Endothelial cell (in vitro differentiated cells): ENCODE measurements at regions not wholly inside any gene's neighbourhood (a gene's known extent, or its start where the extent isn't known, plus 50 kb on each side); places are given as distances from the start of the nearest gene placed in this dataset.

ENCODE experiments used
- DNase-seq: peaks from one replicate; pipeline ENCODE4 v3.0.0; 2021; ENCODE audit warnings: low spot score
- H3K27ac Mint-ChIP-seq: one replicate; pipeline ENCODE4 v1.8.0; 2021; ENCODE audit warnings: mixed read lengths, inconsistent platforms; ENCODE audit not compliant: unreplicated experiment
- H3K27me3 Mint-ChIP-seq: one replicate; pipeline ENCODE4 v1.8.0; 2021; ENCODE audit warnings: mild to moderate bottlenecking, moderate library complexity, mixed read lengths, inconsistent platforms; ENCODE audit not compliant: unreplicated experiment
- H3K36me3 Mint-ChIP-seq: one replicate; pipeline ENCODE4 v1.8.0; 2021; ENCODE audit warnings: mild to moderate bottlenecking, low read depth, mixed read lengths, inconsistent platforms; ENCODE audit not compliant: unreplicated experiment
- H3K4me1 Mint-ChIP-seq: one replicate; pipeline ENCODE4 v1.8.0; 2021; ENCODE audit warnings: mild to moderate bottlenecking, mixed read lengths, inconsistent platforms; ENCODE audit not compliant: unreplicated experiment
- H3K4me3 Mint-ChIP-seq: one replicate; pipeline ENCODE4 v1.8.0; 2021; ENCODE audit warnings: mild to moderate bottlenecking, mixed read lengths, inconsistent platforms; ENCODE audit not compliant: unreplicated experiment
- H3K9me3 Mint-ChIP-seq: one replicate; pipeline ENCODE4 v1.8.0; 2021; ENCODE audit warnings: mixed read lengths, inconsistent platforms; ENCODE audit not compliant: unreplicated experiment
- CTCF ChIP-seq: fragments of 200-600 bp; sonication (generic); IDR thresholded peaks from one replicate; pipeline ENCODE4 v1.5.0; 2021; ENCODE audit warnings: antibody characterized with exemption; ENCODE audit not compliant: unreplicated experiment

GRCh38 chr4:151811403-151811802 lies 50.6 kb upstream of the GATB start:
- no peak overlapping the region for H3K27ac Mint-ChIP-seq

More at GRCh38 chr4:151811403-151811802, 50.6 kb upstream of the GATB start:
- Mint-ChIP-seq H3K4me3 (no peak overlapping the region), H3K4me1 (no peaks in the 10 kb centered on the region), H3K36me3 (no peaks in the 10 kb centered on the region), H3K9me3 (no peaks in the 10 kb centered on the region), H3K27me3 (peaks cover 6% of the 10 kb centered on the region)
- no peak for DNase-seq
- no peak for TF ChIP-seq CTCF
